HepG2 (cell line): ENCODE measurements at regions not wholly inside any gene's neighbourhood (a gene's known extent, or its start where the extent isn't known, plus 50 kb on each side); places are given as distances from the start of the nearest gene placed in this dataset.

Experiments used
- BATF2 ChIP-seq: sonication (generic); formaldehyde crosslinking; IDR thresholded peaks from 2 replicates; pipeline ENCODE4 v1.8.0; 2022; ENCODE audit warnings: mild to moderate bottlenecking, missing genetic modification reagents, moderate library complexity
- CREB3 ChIP-seq: sonication (generic); formaldehyde crosslinking; IDR thresholded peaks from 2 replicates; pipeline ENCODE4 v1.5.0; 2020; ENCODE audit warnings: missing genetic modification reagents
- ELF3 ChIP-seq: IDR thresholded peaks from 2 replicates; pipeline ENCODE4 v1.6.1; 2016; ENCODE audit warnings: missing genetic modification reagents, missing compliant biosample characterization
- ETS1 ChIP-seq: sonication (generic); formaldehyde crosslinking; IDR thresholded peaks from 2 replicates; pipeline ENCODE4 v1.4.0; 2020; ENCODE audit warnings: missing genetic modification reagents
- GABPB1 ChIP-seq: IDR thresholded peaks from 2 replicates; pipeline ENCODE4 v1.6.1; 2016; ENCODE audit warnings: mild to moderate bottlenecking, missing genetic modification reagents, moderate library complexity, missing compliant biosample characterization
- GATAD1 ChIP-seq: IDR thresholded peaks from 2 replicates; pipeline ENCODE4 v1.6.1; 2016; ENCODE audit warnings: missing genetic modification reagents, missing compliant biosample characterization
- HMGA1 ChIP-seq: sonication (generic); formaldehyde crosslinking; conservative IDR thresholded peaks from 2 replicates; pipeline ENCODE4 v1.4.0; 2020; ENCODE audit warnings: missing genetic modification reagents
- HNF4G ChIP-seq, 2 experiments: sonication (generic) in 1 of 2; formaldehyde crosslinking in 1 of 2; IDR thresholded peaks; 2 replicates each; pipeline versions ENCODE4 v1.4.0 to v1.6.1; 2011 to 2020; ENCODE audit warnings: borderline replicate concordance in 2 of 2, low read depth in 2 of 2, mild to moderate bottlenecking in 2 of 2, low read length in 1 of 2, missing genetic modification reagents in 1 of 2, moderate library complexity in 1 of 2
- HNRNPL ChIP-seq: fragments of 200-400 bp; formaldehyde crosslinking; IDR thresholded peaks from 2 replicates; pipeline ENCODE4 v1.6.1; 2017; ENCODE audit warnings: mild to moderate bottlenecking, low read depth, low read length
- HNRNPLL ChIP-seq: fragments of 200-400 bp; formaldehyde crosslinking; IDR thresholded peaks from 2 replicates; pipeline ENCODE4 v1.6.1; 2017; ENCODE audit warnings: mild to moderate bottlenecking, low read depth, low read length; ENCODE audit not compliant: poor library complexity, severe bottlenecking
- HOXA9 ChIP-seq: sonication (generic); formaldehyde crosslinking; IDR thresholded peaks from 2 replicates; pipeline ENCODE4 v1.8.1; 2022; ENCODE audit warnings: missing genetic modification reagents, mild to moderate bottlenecking, moderate library complexity, borderline replicate concordance
- KDM3A ChIP-seq: IDR thresholded peaks from 2 replicates; pipeline ENCODE4 v1.6.1; 2018; ENCODE audit warnings: low read depth, missing compliant biosample characterization
- KDM5B ChIP-seq: sonication (generic); formaldehyde crosslinking; IDR thresholded peaks from 2 replicates; pipeline ENCODE4 v1.4.0; 2020; ENCODE audit warnings: missing genetic modification reagents, mild to moderate bottlenecking, borderline replicate concordance
- KLF6 ChIP-seq: IDR thresholded peaks from 2 replicates; pipeline ENCODE4 v1.8.0; 2016; ENCODE audit warnings: missing biosample characterization, missing genetic modification reagents
- KMT2A ChIP-seq: sonication (generic); formaldehyde crosslinking; IDR thresholded peaks from 2 replicates; pipeline ENCODE4 v1.4.0; 2020; ENCODE audit warnings: missing genetic modification reagents
- MBD4 ChIP-seq: IDR thresholded peaks from 2 replicates; pipeline ENCODE4 v1.6.1; 2012; ENCODE audit warnings: low read length, inconsistent platforms, borderline replicate concordance
- MBNL3 ChIP-seq: fragments of 250-450 bp; sonication (Bioruptor Pico); conservative IDR thresholded peaks from 2 replicates; pipeline ENCODE4 v1.8.0; 2022; ENCODE audit warnings: mild to moderate bottlenecking, inconsistent platforms
- MLLT10 ChIP-seq: sonication (generic); formaldehyde crosslinking; IDR thresholded peaks from 2 replicates; pipeline ENCODE4 v1.4.0; 2020; ENCODE audit warnings: missing genetic modification reagents
- NPAS2 ChIP-seq: sonication (generic); formaldehyde crosslinking; IDR thresholded peaks from 2 replicates; pipeline ENCODE4 v1.8.0; 2022; ENCODE audit warnings: mild to moderate bottlenecking, missing genetic modification reagents, borderline replicate concordance
- RBAK ChIP-seq: sonication (generic); formaldehyde crosslinking; IDR thresholded peaks from 2 replicates; pipeline ENCODE4 v1.5.1; 2020; ENCODE audit warnings: mild to moderate bottlenecking, missing genetic modification reagents
- TRIM22 ChIP-seq: fragments of 450-650 bp; IDR thresholded peaks from 2 replicates; pipeline ENCODE4 v1.6.1; 2017
- XRCC5 ChIP-seq: fragments of 200-400 bp; formaldehyde crosslinking; optimal IDR thresholded peaks from 2 replicates; pipeline ENCODE3; 2017; ENCODE audit warnings: mild to moderate bottlenecking, low read length
- ZBTB3 ChIP-seq: sonication (generic); formaldehyde crosslinking; IDR thresholded peaks from 2 replicates; pipeline ENCODE4 v1.4.0; 2020; ENCODE audit warnings: low read depth, mild to moderate bottlenecking, moderate library complexity, missing genetic modification reagents, borderline replicate concordance
- ZFP36L2 ChIP-seq: sonication (generic); formaldehyde crosslinking; IDR thresholded peaks from 2 replicates; pipeline ENCODE4 v1.4.0; 2020; ENCODE audit warnings: missing genetic modification reagents
- ZMYM2 ChIP-seq: sonication (generic); formaldehyde crosslinking; IDR thresholded peaks from 2 replicates; pipeline ENCODE4 v1.8.0; 2022; ENCODE audit warnings: mild to moderate bottlenecking, missing genetic modification reagents
- ZNF235 ChIP-seq: sonication (generic); formaldehyde crosslinking; IDR thresholded peaks from 2 replicates; pipeline ENCODE4 v1.8.1; 2023; ENCODE audit warnings: mild to moderate bottlenecking, missing genetic modification reagents, borderline replicate concordance
- ZNF451 ChIP-seq: sonication (generic); formaldehyde crosslinking; IDR thresholded peaks from 2 replicates; pipeline ENCODE4 v1.5.0; 2020; ENCODE audit warnings: mild to moderate bottlenecking, missing genetic modification reagents
- ZNF766 ChIP-seq: sonication (generic); formaldehyde crosslinking; IDR thresholded peaks from 2 replicates; pipeline ENCODE4 v1.5.0; 2020; ENCODE audit warnings: missing genetic modification reagents, borderline replicate concordance
- ZSCAN22 ChIP-seq: sonication (generic); formaldehyde crosslinking; IDR thresholded peaks from 2 replicates; pipeline ENCODE4 v1.4.0; 2020; ENCODE audit warnings: mild to moderate bottlenecking, missing genetic modification reagents
- ZSCAN29 ChIP-seq: sonication (generic); formaldehyde crosslinking; conservative IDR thresholded peaks from 2 replicates; pipeline ENCODE4 v1.4.0; 2020; ENCODE audit warnings: mild to moderate bottlenecking, missing genetic modification reagents

- TF ChIP-seq KDM3A: peak; percentile 27; the same call in 1 of the 2 replicates
- no peak for TF ChIP-seq ZSCAN22 (CRISPR knock-in tag)
- no peak for TF ChIP-seq HOXA9 (CRISPR knock-in tag)
- TF ChIP-seq KMT2A (CRISPR knock-in tag): no peak
- TF ChIP-seq KLF6: 0 out of 2 replicates have a peak, but pooled peaks have one; percentile 20
- TF ChIP-seq GATAD1 (CRISPR knock-in tag): 0 out of 2 replicates have a peak, but pooled peaks have one; percentile 20
- peak; percentile 94; the same call in 1 of the 2 replicates for TF ChIP-seq ZSCAN29 (CRISPR knock-in tag)
- peak; percentile 84 for TF ChIP-seq ELF3
- no peak for TF ChIP-seq ZNF766 (CRISPR knock-in tag)
- TF ChIP-seq ETS1 (CRISPR knock-in tag): no peak
- TF ChIP-seq GABPB1 (CRISPR knock-in tag): no peak
- no peak for TF ChIP-seq TRIM22
- TF ChIP-seq MLLT10 (CRISPR knock-in tag): no peak
- TF ChIP-seq ZNF235 (CRISPR knock-in tag): no peak
- peak; percentile 75; the same call in 1 of the 2 replicates for TF ChIP-seq ZMYM2 (CRISPR knock-in tag)
- no peak for TF ChIP-seq KDM5B (CRISPR knock-in tag)
- TF ChIP-seq ZNF451 (CRISPR knock-in tag): no peak
- no peak for TF ChIP-seq ZBTB3 (CRISPR knock-in tag)
- 0 out of 2 replicates have a peak, but pooled peaks have one; percentile 35 for TF ChIP-seq CREB3 (CRISPR knock-in tag)
- no peak for TF ChIP-seq XRCC5
- TF ChIP-seq HNRNPL: no peak
- no peak for TF ChIP-seq NPAS2 (CRISPR knock-in tag)
- no peak for TF ChIP-seq ZFP36L2 (CRISPR knock-in tag)
- no peak for TF ChIP-seq RBAK (CRISPR knock-in tag)
- no peak for TF ChIP-seq MBNL3 (CRISPR knock-in tag)
- peak; percentile 88 for TF ChIP-seq MBD4
- TF ChIP-seq BATF2 (CRISPR knock-in tag): no peak
- no peak for TF ChIP-seq HMGA1 (CRISPR knock-in tag)
- peak; percentile 96 for TF ChIP-seq HNF4G (IDR thresholded peaks at IDR 0.05; ENCODE audit: borderline replicate concordance, low read depth, low read length)
- peak; percentile 77 for TF ChIP-seq HNF4G (CRISPR knock-in tag; IDR thresholded peaks at IDR 0.05; ENCODE audit: borderline replicate concordance, low read depth)
- no peak for TF ChIP-seq HNRNPLL
Measured at GRCh38 chr7:138245682-138246081, 169.4 kb downstream of the AKR1D1 start (continued).
